IMR-90 (cell line): ENCODE measurements at regions not wholly inside any gene's neighbourhood (a gene's known extent, or its start where the extent isn't known, plus 50 kb on each side); places are given as distances from the start of the nearest gene placed in this dataset.

Source experiments
- ATAC-seq: fragments of 200-7000 bp; cut with Tn5 transposase; 2 replicates; pipeline ENCODE4 v1.9.1; 2020; ENCODE audit warnings: low read depth, mild to moderate bottlenecking, moderate library complexity
- BruUV-seq: library from RNA; stranded (reverse); fragments of 400-500 nt; replicated peaks from 2 replicates; lab custom pipeline; 2021; lab: Mats Ljungman, UMichigan
- CTCF ChIA-PET: fragments of 300-600 bp; formaldehyde crosslinking; extraction: SDS; loops from one replicate; lab custom pipeline; 2021; ENCODE audit warnings: antibody characterized with exemption; lab: Yijun Ruan, JAX
- POLR2A ChIA-PET: fragments of 300-600 bp; sonication (Branson Sonifier 250); formaldehyde crosslinking; loops from one replicate; lab custom pipeline; 2022; ENCODE audit warnings: antibody characterized with exemption; ENCODE audit not compliant: unreplicated experiment; lab: Charles Lee
- DNase-seq: peaks from one replicate; pipeline ENCODE4 v3.0.0; 2013
- H2AFZ ChIP-seq: replicated peaks from 2 replicates; pipeline ENCODE3; 2013; ENCODE audit warnings: low read length, mild to moderate bottlenecking; ENCODE audit not compliant: poor library complexity
- H2AK5ac ChIP-seq: 2 replicates; pipeline ENCODE4 v1.6.1; 2013; ENCODE audit warnings: low read depth, low read length, inconsistent platforms
- H2AK9ac ChIP-seq: replicated peaks from 2 replicates; pipeline ENCODE3; 2013; ENCODE audit warnings: mild to moderate bottlenecking, low read depth, low read length, moderate library complexity; ENCODE audit not compliant: poor library complexity
- H2BK120ac ChIP-seq: 2 replicates; pipeline ENCODE4 v1.6.1; 2013; ENCODE audit warnings: low read depth, low read length, inconsistent platforms
- H2BK15ac ChIP-seq: 3 replicates; pipeline ENCODE4 v1.6.1; 2013; ENCODE audit warnings: low read depth, low read length, inconsistent platforms
- H2BK20ac ChIP-seq: 2 replicates; pipeline ENCODE4 v1.6.1; 2013; ENCODE audit warnings: low read depth, mild to moderate bottlenecking, inconsistent platforms, low read length, moderate library complexity
- H2BK5ac ChIP-seq: 2 replicates; pipeline ENCODE4 v1.6.1; 2013; ENCODE audit warnings: mild to moderate bottlenecking, low read depth, low read length, inconsistent platforms; ENCODE audit not compliant: poor library complexity, severe bottlenecking
- H3K14ac ChIP-seq: replicated peaks from 2 replicates; pipeline ENCODE4 v1.6.1; 2013; ENCODE audit warnings: low read depth, low read length, inconsistent platforms
- H3K18ac ChIP-seq: 2 replicates; pipeline ENCODE4 v1.6.1; 2013; ENCODE audit warnings: low read depth, low read length, control low read depth
- H3K23ac ChIP-seq: 2 replicates; pipeline ENCODE4 v1.6.1; 2013; ENCODE audit warnings: low read depth, low read length, inconsistent platforms
- H3K27ac ChIP-seq: 2 replicates; pipeline ENCODE4 v1.5.1; 2013; ENCODE audit warnings: mild to moderate bottlenecking, control low read depth, low read length; ENCODE audit not compliant: insufficient read depth
- H3K27me3 ChIP-seq: 2 replicates; pipeline ENCODE4 v1.6.1; 2013; ENCODE audit warnings: low read length; ENCODE audit not compliant: control insufficient read depth, insufficient read depth
- H3K36me3 ChIP-seq: 2 replicates; pipeline ENCODE4 v1.6.1; 2013; ENCODE audit warnings: low read length, mixed read lengths; ENCODE audit not compliant: control insufficient read depth, insufficient read depth
- H3K4ac ChIP-seq: 2 replicates; pipeline ENCODE4 v1.6.1; 2013; ENCODE audit warnings: low read depth, low read length, inconsistent platforms
- H3K4me1 ChIP-seq: 2 replicates; pipeline ENCODE4 v1.6.1; 2013; ENCODE audit warnings: low read length, mixed read lengths; ENCODE audit not compliant: control insufficient read depth, insufficient read depth
- H3K4me2 ChIP-seq: 2 replicates; pipeline ENCODE4 v1.6.1; 2013; ENCODE audit warnings: low read depth, mild to moderate bottlenecking, control low read depth, low read length, moderate library complexity
- H3K4me3 ChIP-seq: 2 replicates; pipeline ENCODE4 v1.5.1; 2013; ENCODE audit warnings: low read depth, mild to moderate bottlenecking, control low read depth, low read length, moderate library complexity; ENCODE audit not compliant: insufficient read depth
- H3K56ac ChIP-seq: 2 replicates; pipeline ENCODE4 v1.6.1; 2013; ENCODE audit warnings: low read length, inconsistent platforms; ENCODE audit not compliant: insufficient read depth; ENCODE audit errors: extremely low read depth
- H3K79me1 ChIP-seq, 2 experiments: 2 replicates each; pipeline ENCODE4 v1.6.1; 2013; ENCODE audit warnings: low read length in 2 of 2, inconsistent platforms in 1 of 2, low read depth in 1 of 2
- H3K9ac ChIP-seq: 2 replicates; pipeline ENCODE4 v1.6.1; 2013; ENCODE audit warnings: low read depth, low read length, control low read depth
- H3K9me1 ChIP-seq: 2 replicates; pipeline ENCODE4 v1.6.1; 2013; ENCODE audit warnings: low read length, inconsistent platforms; ENCODE audit not compliant: insufficient read depth
- H3K9me3 ChIP-seq: 2 replicates; pipeline ENCODE4 v1.6.1; 2013; ENCODE audit warnings: low read length; ENCODE audit not compliant: control insufficient read depth, insufficient read depth
- H4K20me1 ChIP-seq: 2 replicates; pipeline ENCODE4 v1.6.1; 2013; ENCODE audit warnings: low read length, inconsistent platforms; ENCODE audit not compliant: insufficient read depth
- H4K5ac ChIP-seq: 2 replicates; pipeline ENCODE4 v1.6.1; 2013; ENCODE audit warnings: mild to moderate bottlenecking, low read depth, low read length, control low read depth
- H4K8ac ChIP-seq, 2 experiments: 2 replicates each; pipeline ENCODE4 v1.6.1; 2013; ENCODE audit warnings: low read depth in 2 of 2, low read length in 2 of 2, control low read depth in 1 of 2, inconsistent platforms in 1 of 2
- H4K91ac ChIP-seq: 2 replicates; pipeline ENCODE4 v1.6.1; 2013; ENCODE audit warnings: low read depth, low read length, inconsistent platforms; ENCODE audit not compliant: insufficient read depth
- BHLHE40 ChIP-seq: fragments of 150-350 bp; IDR thresholded peaks from 2 replicates; pipeline ENCODE4 v1.6.1; 2016; ENCODE audit warnings: mild to moderate bottlenecking, low read depth, low read length
- MAFK ChIP-seq: IDR thresholded peaks from 2 replicates; pipeline ENCODE4 v1.6.1; 2012; ENCODE audit warnings: low read depth, low read length, improper control_type of control experiment
- RAD21 ChIP-seq: IDR thresholded peaks from 2 replicates; pipeline ENCODE4 v1.6.1; 2012; ENCODE audit warnings: low read length, improper control_type of control experiment
- RCOR1 ChIP-seq: IDR thresholded peaks from 2 replicates; pipeline ENCODE4 v1.6.1; 2012; ENCODE audit warnings: mild to moderate bottlenecking, low read length, improper control_type of control experiment; ENCODE audit not compliant: insufficient replicate concordance
- RFX5 ChIP-seq: IDR thresholded peaks from 2 replicates; pipeline ENCODE4 v1.8.0; 2012; ENCODE audit warnings: low read depth, mild to moderate bottlenecking, low read length, moderate library complexity
- WGBS, 2 experiments: methylation state at CpG; one replicate each; pipeline versions ENCODE4 v1.1.5 to v1.1.7; 2013; ENCODE audit warnings: missing lambda C conversion rate in 2 of 2; ENCODE audit not compliant: insufficient read length in 1 of 2; ENCODE audit errors: extremely low coverage in 2 of 2; 5-methylcytosine and 5-hydroxymethylcytosine counted together
- dilution Hi-C: fragments of 300-500 bp; cut with HindIII; formaldehyde crosslinking; loops from one replicate; pipeline ENCODE4 v1.14.3; 2018; ENCODE audit warnings: low sequenced_read_pairs; ENCODE audit not compliant: unreplicated experiment
- in situ Hi-C: fragments of 300-500 bp; cut with MboI; formaldehyde crosslinking; loops from 3 replicates; pipeline ENCODE4 v1.14.3; 2019; ENCODE audit warnings: low sequenced_read_pairs, inconsistent platforms, mixed read lengths
- intact Hi-C: fragments of 100-400 bp; cut with micrococcal nuclease; formaldehyde crosslinking; loops from 2 replicates; pipeline ENCODE4 v1.10.0; 2022
- TF ChIP-seq, protein P1 (sequence below): fragments of 150-350 bp; IDR thresholded peaks from 2 replicates; pipeline ENCODE4 v1.6.1; 2017; ENCODE audit warnings: mild to moderate bottlenecking, antibody characterized with exemption, low read length, low read depth

DNA sequence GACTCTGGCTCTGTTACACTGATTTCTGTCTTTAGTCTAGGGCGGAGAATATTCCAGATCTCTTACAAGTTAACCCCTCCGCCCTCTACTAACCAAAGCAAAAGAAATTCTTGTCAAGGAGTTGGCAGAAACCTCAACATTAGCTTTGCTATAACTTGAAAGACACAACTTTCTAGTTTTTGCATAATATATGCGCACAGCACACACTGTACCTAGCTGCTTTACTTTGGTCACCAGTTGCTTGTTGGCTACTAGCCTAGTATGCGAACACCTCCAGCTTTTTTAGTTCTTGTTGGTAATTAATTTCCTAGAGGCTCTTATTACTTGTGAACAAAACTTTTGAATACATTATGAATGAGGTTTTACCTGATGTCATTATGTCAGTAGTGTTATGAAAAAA lies 348.8 kb upstream of the C2CD4B start:
- no CpG with 5 or more reads among the region's 4 CpGs for WGBS, 2 experiments
- H3K9me3 ChIP-seq = no peaks in the 10 kb centered on the region
- H3K27me3 ChIP-seq = no peaks in the 10 kb centered on the region
- no peak overlapping the region for H2BK120ac ChIP-seq
- no peak overlapping the region for H3K18ac ChIP-seq
- POLR2A ChIA-PET = no interaction called here
- H3K36me3 ChIP-seq = no peaks in the 10 kb centered on the region
- in situ Hi-C loops (no loop called here), intact Hi-C loops (no loop called here), dilution Hi-C loops (no loop called here)
- H2BK15ac ChIP-seq = no peak overlapping the region
- H3K4me2 ChIP-seq = no peak overlapping the region
- H2BK20ac ChIP-seq = no peak overlapping the region
- no TSS peak for BruUV-seq
- H2AFZ ChIP-seq = no peak overlapping the region
- no peak overlapping the region for H3K56ac ChIP-seq
- no peak overlapping the region for H4K91ac ChIP-seq
- no peak overlapping the region for H2AK9ac ChIP-seq
- H2BK5ac ChIP-seq = no peak overlapping the region
- H3K4me1 ChIP-seq = peaks cover 2% of the 10 kb centered on the region; the same call in 1 of the 2 replicates
- H3K27ac ChIP-seq = no peak overlapping the region
- no peak overlapping the region for H3K4ac ChIP-seq
- no peak overlapping the region for H3K9ac ChIP-seq
- no peak overlapping the region for H3K4me3 ChIP-seq
- H3K14ac ChIP-seq = no peak overlapping the region
- no peak overlapping the region for H3K23ac ChIP-seq
- ATAC-seq = no peak
- no peak overlapping the region for H4K5ac ChIP-seq
- TF ChIP-seq, protein P1, sequence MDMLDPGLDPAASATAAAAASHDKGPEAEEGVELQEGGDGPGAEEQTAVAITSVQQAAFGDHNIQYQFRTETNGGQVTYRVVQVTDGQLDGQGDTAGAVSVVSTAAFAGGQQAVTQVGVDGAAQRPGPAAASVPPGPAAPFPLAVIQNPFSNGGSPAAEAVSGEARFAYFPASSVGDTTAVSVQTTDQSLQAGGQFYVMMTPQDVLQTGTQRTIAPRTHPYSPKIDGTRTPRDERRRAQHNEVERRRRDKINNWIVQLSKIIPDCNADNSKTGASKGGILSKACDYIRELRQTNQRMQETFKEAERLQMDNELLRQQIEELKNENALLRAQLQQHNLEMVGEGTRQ = no peak
- no peak for TF ChIP-seq MAFK
- TF ChIP-seq RAD21 = no peak
- no peak for TF ChIP-seq RCOR1
- no peak for TF ChIP-seq BHLHE40
- no peak for TF ChIP-seq RFX5
- H4K8ac ChIP-seq = no peak overlapping the region
- H3K9me1 ChIP-seq = peaks cover 7% of the 10 kb centered on the region
- H4K20me1 ChIP-seq = no peaks in the 10 kb centered on the region; the same call in 1 of the 2 replicates
- CTCF ChIA-PET = no interaction called here
- no peak for DNase-seq
- peaks cover 13 to 15% of the 10 kb centered on the region in 2 experiments for H3K79me1 ChIP-seq
- H2AK5ac ChIP-seq = no peak overlapping the region
